HepG2 (cell line): ENCODE measurements at regions not wholly inside any gene's neighbourhood (a gene's known extent, or its start where the extent isn't known, plus 50 kb on each side); places are given as distances from the start of the nearest gene placed in this dataset.

Experiments used
- ATAC-seq: fragments of 200-7000 bp; cut with Tn5 transposase; 3 replicates; pipeline ENCODE4 v1.9.1; 2020; ENCODE audit warnings: mild to moderate bottlenecking, moderate library complexity
- BruUV-seq: library from RNA; stranded (reverse); fragments of 400-500 nt; replicated peaks from 2 replicates; lab custom pipeline; 2021; lab: Mats Ljungman, UMichigan
- CTCF ChIA-PET: fragments of 300-600 bp; formaldehyde crosslinking; extraction: SDS; loops from one replicate; lab custom pipeline; 2021; ENCODE audit warnings: low total read pairs, inconsistent platforms, low intra/inter-chr PET ratio; lab: Yijun Ruan, JAX
- POLR2A ChIA-PET: fragments of 350-600 bp; sonication (Branson Sonifier 250); formaldehyde crosslinking; loops from one replicate; lab custom pipeline; 2020; ENCODE audit warnings: antibody characterized with exemption, inconsistent platforms; lab: Yijun Ruan, JAX
- DNase-seq: peaks from one replicate; pipeline ENCODE4 v3.0.0-alpha.2; 2015; ENCODE audit warnings: low spot score
- FAIRE-seq: peaks from 3 replicates; lab custom pipeline; 2011; peaks lifted over from hg19 to GRCh38; lab: Jason Lieb, UNC
- H2AFZ ChIP-seq: one replicate; pipeline ENCODE4 v1.6.1; 2011; ENCODE audit warnings: low read length, inconsistent platforms
- H3K27ac ChIP-seq: fragments of 300-600 bp; 3 replicates; pipeline ENCODE4 v1.8.0; 2011; ENCODE audit warnings: mixed run types, mild to moderate bottlenecking, mixed read lengths, low read length, inconsistent platforms; ENCODE audit not compliant: insufficient read depth; ENCODE audit errors: extremely low read length
- H3K27me3 ChIP-seq, 2 experiments: fragments of 200-600 bp in 1 of 2; 2 replicates in 1 of 2; 3 replicates in 1 of 2; pipeline versions ENCODE4 v1.6.0 to v1.8.0; 2011; ENCODE audit warnings: low read length in 2 of 2, mild to moderate bottlenecking in 2 of 2, moderate library complexity in 2 of 2, inconsistent platforms in 1 of 2; ENCODE audit not compliant: insufficient read depth in 2 of 2, control insufficient read depth in 1 of 2
- H3K36me3 ChIP-seq, 2 experiments: fragments of 200-600 bp in 1 of 2; replicated peaks in 1 of 2; 2 replicates in 1 of 2; 3 replicates in 1 of 2; pipeline versions ENCODE4 v1.5.1 to v1.8.0; 2011; ENCODE audit warnings: low read length in 2 of 2, inconsistent platforms in 1 of 2; ENCODE audit not compliant: insufficient read depth in 2 of 2, control insufficient read depth in 1 of 2
- H3K4me1 ChIP-seq: 2 replicates; pipeline ENCODE4 v1.5.1; 2012; ENCODE audit warnings: low read length, inconsistent platforms; ENCODE audit not compliant: insufficient read depth
- H3K4me2 ChIP-seq: 2 replicates; pipeline ENCODE4 v1.6.0; 2011; ENCODE audit warnings: low read depth, low read length, inconsistent platforms
- H3K4me3 ChIP-seq, 3 experiments: fragments of 200-600 bp in 1 of 3; sonication (generic), shearing (Covaris generic) in 1 of 3; replicated peaks in 1 of 3; 2 replicates each; pipeline ENCODE4 v1.5.1; 2011 to 2016; ENCODE audit warnings: low read length in 3 of 3, inconsistent platforms in 2 of 3, low read depth in 2 of 3, mild to moderate bottlenecking in 2 of 3, control low read depth in 1 of 3, mixed read lengths in 1 of 3; ENCODE audit not compliant: insufficient read depth in 1 of 3
- H3K79me2 ChIP-seq: one replicate; pipeline ENCODE4 v1.6.1; 2011; ENCODE audit warnings: low read length, inconsistent platforms; ENCODE audit not compliant: insufficient read depth
- H3K9ac ChIP-seq: 2 replicates; pipeline ENCODE4 v1.6.0; 2011; ENCODE audit warnings: mild to moderate bottlenecking, low read depth, low read length, inconsistent platforms; ENCODE audit not compliant: insufficient read depth
- H3K9me3 ChIP-seq: 2 replicates; pipeline ENCODE4 v1.5.1; 2012; ENCODE audit warnings: mild to moderate bottlenecking, low read length
- H4K20me1 ChIP-seq: 2 replicates; pipeline ENCODE4 v1.6.0; 2011; ENCODE audit warnings: inconsistent platforms, mild to moderate bottlenecking, low read length, moderate library complexity; ENCODE audit not compliant: insufficient read depth
- CEBPB ChIP-seq: IDR thresholded peaks from 2 replicates; pipeline ENCODE4 v1.6.1; 2011; ENCODE audit warnings: low read depth, low read length, improper control_type of control experiment, borderline replicate concordance
- FOXP4 ChIP-seq: sonication (generic); formaldehyde crosslinking; IDR thresholded peaks from 2 replicates; pipeline ENCODE4 v1.4.0; 2020; ENCODE audit warnings: missing genetic modification reagents
- HDAC2 ChIP-seq: sonication (generic); formaldehyde crosslinking; IDR thresholded peaks from 2 replicates; pipeline ENCODE4 v1.4.0; 2020; ENCODE audit warnings: missing genetic modification reagents
- HNRNPLL ChIP-seq: fragments of 200-400 bp; formaldehyde crosslinking; IDR thresholded peaks from 2 replicates; pipeline ENCODE4 v1.6.1; 2017; ENCODE audit warnings: mild to moderate bottlenecking, low read depth, low read length; ENCODE audit not compliant: poor library complexity, severe bottlenecking
- POGK ChIP-seq: sonication (generic); formaldehyde crosslinking; conservative IDR thresholded peaks from 2 replicates; pipeline ENCODE4 v1.8.0; 2022; ENCODE audit warnings: mild to moderate bottlenecking, moderate library complexity, missing genetic modification reagents
- ZFP41 ChIP-seq: sonication (generic); formaldehyde crosslinking; IDR thresholded peaks from 2 replicates; pipeline ENCODE4 v1.4.0; 2020; ENCODE audit warnings: mild to moderate bottlenecking, missing genetic modification reagents, borderline replicate concordance
- ZNF557 ChIP-seq: sonication (generic); formaldehyde crosslinking; IDR thresholded peaks from 2 replicates; pipeline ENCODE4 v1.4.0; 2020; ENCODE audit warnings: missing genetic modification reagents
- ZNF781 ChIP-seq: sonication (generic); formaldehyde crosslinking; IDR thresholded peaks from 2 replicates; pipeline ENCODE4 v1.5.1; 2020; ENCODE audit warnings: borderline replicate concordance, mild to moderate bottlenecking, missing genetic modification reagents; ENCODE audit errors: not compliant biosample characterization
- ZSCAN22 ChIP-seq: sonication (generic); formaldehyde crosslinking; IDR thresholded peaks from 2 replicates; pipeline ENCODE4 v1.4.0; 2020; ENCODE audit warnings: mild to moderate bottlenecking, missing genetic modification reagents
- WGBS: methylation state at CpG from one replicate; pipeline ENCODE4 v1.1.6; 2017; ENCODE audit warnings: low lambda C conversion rate; 5-methylcytosine and 5-hydroxymethylcytosine counted together
- in situ Hi-C: cut with HindIII; loops from 2 replicates; pipeline ENCODE4 v1.10.0; 2017; ENCODE audit warnings: low pct_unique_long_range_greater_than_20kb; ENCODE audit not compliant: extremely low pct_ligation_motif_present
- intact Hi-C: fragments of 100-400 bp; cut with micrococcal nuclease; formaldehyde crosslinking; loops from one replicate; pipeline ENCODE4 v1.10.0; 2022; ENCODE audit not compliant: unreplicated experiment

GRCh38 chr6:139687055-139687454 is 312.6 kb upstream of the CITED2 start:
- no peak for FAIRE-seq

GRCh38 chr6:139686308-139686707 is 311.9 kb upstream of the CITED2 start:
- Histone ChIP-seq H3K36me3 (no peaks in the 10 kb centered on the region), H3K27ac (no peak overlapping the region), H2AFZ (no peak overlapping the region), H3K4me3 (no peak overlapping the region), H3K79me2 (no peaks in the 10 kb centered on the region), H3K4me2 (no peak overlapping the region), H3K4me1 (0 out of 2 replicates have a peak, but pooled peaks cover 4% of the 10 kb centered on the region), H3K9me3 (no peaks in the 10 kb centered on the region), H3K27me3 (no peaks in the 10 kb centered on the region), H3K9ac (no peak overlapping the region), H4K20me1 (no peaks in the 10 kb centered on the region)
- no peak for ATAC-seq
- intact Hi-C loops: no loop called here
- TF ChIP-seq CEBPB (peak; percentile 14; the same call in 1 of the 2 replicates), POGK (CRISPR knock-in tag) (0 out of 2 replicates have a peak, but pooled peaks have one; percentile 21), ZSCAN22 (no peak)
- FAIRE-seq: no peak
- 50% methylated on average over 5 of the region's 5 CpGs for WGBS
- POLR2A ChIA-PET: no interaction called here
- in situ Hi-C loops: no loop called here
- DNase-seq: no peak
- CTCF ChIA-PET: no interaction called here
- BruUV-seq: no TSS peak

More at GRCh38 chr6:139687055-139687454, 312.6 kb upstream of the CITED2 start:
- H2AFZ ChIP-seq: no peak overlapping the region
- BruUV-seq: no TSS peak
- no peaks in the 10 kb centered on the region for H3K79me2 ChIP-seq
- H3K27ac ChIP-seq: no peak overlapping the region
- H3K4me3 ChIP-seq: no peak overlapping the region
- H3K4me1 ChIP-seq: 0 out of 2 replicates have a peak, but pooled peaks cover 4% of the 10 kb centered on the region
- ATAC-seq (no peak), DNase-seq (no peak)
- POLR2A ChIA-PET: no interaction called here
- WGBS: 24% methylated on average over 2 of the region's 2 CpGs
- no peak overlapping the region for H3K4me2 ChIP-seq
- no peaks in the 10 kb centered on the region for H4K20me1 ChIP-seq
- CTCF ChIA-PET: no interaction called here
- no peak overlapping the region for H3K9ac ChIP-seq
- no peaks in the 10 kb centered on the region for H3K9me3 ChIP-seq
- TF ChIP-seq HNRNPLL (no peak), HDAC2 (CRISPR knock-in tag) (no peak), ZNF781 (CRISPR knock-in tag) (no peak), FOXP4 (no peak), ZFP41 (CRISPR knock-in tag) (no peak), ZNF557 (CRISPR knock-in tag) (no peak)
- intact Hi-C loops (no loop called here), in situ Hi-C loops (no loop called here)
- no peaks in the 10 kb centered on the region for H3K36me3 ChIP-seq
- H3K27me3 ChIP-seq: no peaks in the 10 kb centered on the region
